H1 (cell line): ENCODE measurements at regions not wholly inside any gene's neighbourhood (a gene's known extent, or its start where the extent isn't known, plus 50 kb on each side); places are given as distances from the start of the nearest gene placed in this dataset.

Source experiments
- CTCF ChIA-PET: fragments of 300-600 bp; sonication (Branson Sonifier 250); formaldehyde crosslinking; loops from one replicate; lab custom pipeline; 2021; ENCODE audit not compliant: partially characterized antibody; lab: Charles Lee
- POLR2A ChIA-PET: fragments of 300-600 bp; sonication (Branson Sonifier 250); formaldehyde crosslinking; loops from one replicate; lab custom pipeline; 2021; ENCODE audit warnings: inconsistent platforms; ENCODE audit not compliant: partially characterized antibody; lab: Charles Lee
- DNase-seq, 2 experiments: peaks; one replicate each; pipeline versions ENCODE4 v3.0.0 to v3.0.0-alpha.2; 2010 to 2022; ENCODE audit warnings: low spot score in 2 of 2, low read depth in 1 of 2, mixed read lengths in 1 of 2
- FAIRE-seq: peaks from 2 replicates; lab custom pipeline; 2011; peaks lifted over from hg19 to GRCh38; lab: Jason Lieb, UNC
- H2AFZ ChIP-seq: 2 replicates; pipeline ENCODE4 v1.8.1; 2012; ENCODE audit warnings: low read length, inconsistent platforms
- H2AK5ac ChIP-seq: 2 replicates; pipeline ENCODE4 v1.6.1; 2013; ENCODE audit warnings: low read depth, low read length
- H2BK120ac ChIP-seq: replicated peaks from 2 replicates; pipeline ENCODE3; 2013; ENCODE audit warnings: low read depth, low read length, inconsistent platforms
- H2BK12ac ChIP-seq: 2 replicates; pipeline ENCODE4 v1.6.1; 2013; ENCODE audit warnings: low read depth, low read length
- H2BK15ac ChIP-seq: 2 replicates; pipeline ENCODE4 v1.6.1; 2013; ENCODE audit warnings: low read length
- H2BK20ac ChIP-seq: 2 replicates; pipeline ENCODE4 v1.6.1; 2013; ENCODE audit warnings: low read length
- H2BK5ac ChIP-seq: 2 replicates; pipeline ENCODE4 v1.6.1; 2013; ENCODE audit warnings: low read depth, low read length
- H3K14ac ChIP-seq: 2 replicates; pipeline ENCODE4 v1.6.1; 2013; ENCODE audit warnings: inconsistent platforms; ENCODE audit not compliant: insufficient read length
- H3K18ac ChIP-seq: 2 replicates; pipeline ENCODE4 v1.6.1; 2013; ENCODE audit warnings: low read length; ENCODE audit errors: extremely low read depth
- H3K23ac ChIP-seq: 2 replicates; pipeline ENCODE4 v1.6.1; 2013; ENCODE audit warnings: inconsistent platforms; ENCODE audit not compliant: insufficient read length
- H3K23me2 ChIP-seq: 2 replicates; pipeline ENCODE4 v1.6.1; 2013; ENCODE audit warnings: low read depth, low read length
- H3K27ac ChIP-seq: 2 replicates; pipeline ENCODE4 v1.6.1; 2011; ENCODE audit warnings: low read depth, low read length, inconsistent platforms
- H3K27me3 ChIP-seq, 4 experiments: replicated peaks in 1 of 4; 1 replicate in 1 of 4; 2 replicates in 3 of 4; pipeline versions ENCODE4 v1.6.1 to v1.8.1; 2011 to 2013; ENCODE audit warnings: low read length in 3 of 4, mild to moderate bottlenecking in 3 of 4, inconsistent platforms in 2 of 4, mixed read lengths in 2 of 4, moderate library complexity in 1 of 4; ENCODE audit not compliant: control insufficient read depth in 3 of 4, insufficient read depth in 3 of 4; ENCODE audit errors: extremely low read depth in 1 of 4
- H3K36me3 ChIP-seq, 4 experiments: 2 replicates each; pipeline versions ENCODE4 v1.6.1 to v1.8.1; 2011 to 2013; ENCODE audit warnings: mild to moderate bottlenecking in 4 of 4, low read length in 3 of 4, moderate library complexity in 2 of 4, control low read depth in 1 of 4, inconsistent platforms in 1 of 4; ENCODE audit not compliant: insufficient read depth in 4 of 4, control insufficient read depth in 2 of 4
- H3K4ac ChIP-seq: replicated peaks from 2 replicates; pipeline ENCODE3; 2013; ENCODE audit warnings: low read length, low read depth, mixed read lengths, inconsistent platforms; ENCODE audit not compliant: insufficient read length
- H3K4me1 ChIP-seq, 4 experiments: replicated peaks in 1 of 4; 1 replicate in 1 of 4; 2 replicates in 3 of 4; pipeline versions ENCODE4 v1.6.1 to v1.8.1; 2011 to 2013; ENCODE audit warnings: low read length in 3 of 4, inconsistent platforms in 2 of 4, mixed read lengths in 1 of 4; ENCODE audit not compliant: insufficient read depth in 4 of 4, control insufficient read depth in 3 of 4
- H3K4me2 ChIP-seq, 2 experiments: 2 replicates each; pipeline versions ENCODE4 v1.6.1 to v1.8.1; 2011 to 2013; ENCODE audit warnings: low read depth in 2 of 2, low read length in 2 of 2, control low read depth in 1 of 2, inconsistent platforms in 1 of 2, mild to moderate bottlenecking in 1 of 2; ENCODE audit not compliant: insufficient read depth in 1 of 2
- H3K4me3 ChIP-seq, 4 experiments: fragments of 200-600, 300-600 bp in 1 of 4; sonication (generic), shearing (Covaris generic), sonication (Bioruptor Twin) in 1 of 4; 2 replicates each; pipeline versions ENCODE4 v1.5.1 to v1.8.1; 2011 to 2016; ENCODE audit warnings: low read length in 4 of 4, low read depth in 3 of 4, control low read depth in 2 of 4, inconsistent platforms in 2 of 4, mild to moderate bottlenecking in 2 of 4, mixed read lengths in 1 of 4, moderate library complexity in 1 of 4; ENCODE audit not compliant: insufficient read depth in 2 of 4; ENCODE audit errors: extremely low read depth in 1 of 4
- H3K56ac ChIP-seq: replicated peaks from 2 replicates; pipeline ENCODE3; 2013; ENCODE audit warnings: low read depth, mild to moderate bottlenecking, mixed read lengths, low read length, inconsistent platforms; ENCODE audit not compliant: insufficient read length
- H3K79me1 ChIP-seq: 2 replicates; pipeline ENCODE4 v1.6.1; 2013; ENCODE audit warnings: low read depth, low read length, control low read depth
- H3K79me2 ChIP-seq, 2 experiments: 2 replicates each; pipeline versions ENCODE4 v1.6.1 to v1.8.1; 2012 to 2013; ENCODE audit warnings: low read length in 2 of 2, mild to moderate bottlenecking in 2 of 2, inconsistent platforms in 1 of 2; ENCODE audit not compliant: insufficient read depth in 2 of 2, control insufficient read depth in 1 of 2
- H3K9ac ChIP-seq, 4 experiments: replicated peaks in 1 of 4; 1 replicate in 1 of 4; 2 replicates in 3 of 4; pipeline versions ENCODE4 v1.6.1 to v1.8.1; 2011 to 2013; ENCODE audit warnings: low read depth in 3 of 4, low read length in 3 of 4, control low read depth in 2 of 4, mild to moderate bottlenecking in 2 of 4, moderate library complexity in 2 of 4, inconsistent platforms in 1 of 4; ENCODE audit errors: extremely low read depth in 1 of 4
- H3K9me3 ChIP-seq, 2 experiments: 2 replicates each; pipeline versions ENCODE4 v1.6.1 to v1.8.1; 2012 to 2013; ENCODE audit warnings: mild to moderate bottlenecking in 2 of 2, moderate library complexity in 2 of 2, control low read depth in 1 of 2, inconsistent platforms in 1 of 2, low read depth in 1 of 2, low read length in 1 of 2, mixed read lengths in 1 of 2; ENCODE audit not compliant: insufficient read depth in 2 of 2
- H4K20me1 ChIP-seq, 2 experiments: replicated peaks in 1 of 2; 2 replicates each; pipeline versions ENCODE3 to v1.8.1; 2011 to 2013; ENCODE audit warnings: inconsistent platforms in 2 of 2, low read length in 2 of 2, mild to moderate bottlenecking in 1 of 2; ENCODE audit not compliant: insufficient read depth in 2 of 2, control insufficient read depth in 1 of 2
- H4K5ac ChIP-seq: 2 replicates; pipeline ENCODE4 v1.6.1; 2013; ENCODE audit warnings: low read length, low read depth, mixed read lengths, inconsistent platforms; ENCODE audit not compliant: insufficient read length
- H4K8ac ChIP-seq: 2 replicates; pipeline ENCODE4 v1.8.0; 2013; ENCODE audit warnings: mild to moderate bottlenecking, moderate library complexity, low read length, inconsistent platforms; ENCODE audit not compliant: insufficient read depth; ENCODE audit errors: extremely low read depth
- H4K91ac ChIP-seq: replicated peaks from 2 replicates; pipeline ENCODE3; 2013; ENCODE audit warnings: low read length, mixed read lengths, inconsistent platforms; ENCODE audit not compliant: insufficient read length
- CBX8 ChIP-seq: fragments of 300-800, 300-1000 bp; sonication (generic); IDR thresholded peaks from 2 replicates; pipeline ENCODE4 v1.7.1; 2016; ENCODE audit warnings: low read depth, low read length, borderline replicate concordance
- CEBPB ChIP-seq: IDR thresholded peaks from 2 replicates; pipeline ENCODE4 v1.6.1; 2012; ENCODE audit warnings: low read depth, low read length
- GTF2F1 ChIP-seq: IDR thresholded peaks from 2 replicates; pipeline ENCODE4 v1.6.1; 2012; ENCODE audit warnings: low read depth, low read length, improper control_type of control experiment, borderline replicate concordance
- NANOG ChIP-seq: IDR thresholded peaks from 2 replicates; pipeline ENCODE4 v1.6.1; 2011; ENCODE audit warnings: low read length, low read depth, mild to moderate bottlenecking, inconsistent platforms; ENCODE audit not compliant: insufficient read depth, poor library complexity, severe bottlenecking
- PHF8 ChIP-seq: fragments of 200-600 bp; sonication (generic); conservative IDR thresholded peaks from 2 replicates; pipeline ENCODE4 v1.7.1; 2012; ENCODE audit warnings: low read depth, mild to moderate bottlenecking, inconsistent platforms, low read length, moderate library complexity
- POLR2AphosphoS5 ChIP-seq: IDR thresholded peaks from 2 replicates; pipeline ENCODE4 v1.6.1; 2011; ENCODE audit warnings: low read depth, low read length
- SUZ12 ChIP-seq: fragments of 200-600 bp; sonication (generic); IDR thresholded peaks from 2 replicates; pipeline ENCODE4 v1.6.1; 2012; ENCODE audit warnings: mild to moderate bottlenecking, inconsistent platforms, low read length, moderate library complexity, mixed read lengths
- TAF7 ChIP-seq: optimal IDR thresholded peaks from 2 replicates; pipeline ENCODE3; 2011; ENCODE audit warnings: low read depth, mild to moderate bottlenecking, inconsistent platforms, low read length, moderate library complexity, borderline replicate concordance
- WGBS, 2 experiments: shearing (Covaris generic) in 1 of 2; methylation state at CpG; one replicate each; pipeline versions ENCODE4 v1.1.6 to v1.1.7; 2013 to 2015; ENCODE audit warnings: low lambda C conversion rate in 2 of 2, mixed read lengths in 2 of 2, inconsistent platforms in 1 of 2, low coverage in 1 of 2, missing lambda C conversion rate in 1 of 2; ENCODE audit not compliant: insufficient replicate concordance in 2 of 2, insufficient coverage in 1 of 2, insufficient read length in 1 of 2; ENCODE audit errors: extremely low coverage in 1 of 2, missing lambda C conversion rate in 1 of 2; 5-methylcytosine and 5-hydroxymethylcytosine counted together
- TF ChIP-seq, protein P1 (sequence below): IDR thresholded peaks from 2 replicates; pipeline ENCODE4 v1.6.1; 2012; ENCODE audit warnings: low read length, inconsistent platforms
- TF ChIP-seq, protein P2 (sequence below), 3 experiments: IDR thresholded peaks; 1 replicate in 2 of 3; 2 replicates in 1 of 3; pipeline versions ENCODE4 v1.5.1 to v1.6.1; 2011; ENCODE audit warnings: low read length in 3 of 3, mild to moderate bottlenecking in 3 of 3, inconsistent platforms in 2 of 3, low read depth in 1 of 3, moderate library complexity in 1 of 3; ENCODE audit not compliant: insufficient read depth in 1 of 3; ENCODE audit errors: control extremely low read depth in 1 of 3

GRCh38 chr1:216937491-216937890 is 214.3 kb upstream of the ESRRG start:
- H4K5ac ChIP-seq: no peak overlapping the region
- DNase-seq (no peak), FAIRE-seq (peak; percentile 13)
- no peak overlapping the region for H3K4ac ChIP-seq
- no peak overlapping the region for H2BK12ac ChIP-seq
- no peak overlapping the region for H2BK120ac ChIP-seq
- H2AFZ ChIP-seq: no peak overlapping the region
- no peaks in the 10 kb centered on the region for H4K20me1 ChIP-seq
- H3K14ac ChIP-seq: no peak overlapping the region
- ChIA-PET POLR2A (interaction anchor here (0.6 kb wide), 1 partner anchor 11 kb away, joined by 3 read pairs; no protein-coding TSS in a partner anchor), CTCF (interaction anchor here (0.6 to 1.4 kb wide), 8 partner anchors 11 to 191 kb away, joined by 3 to 5 read pairs (median 4); no protein-coding TSS in a partner anchor)
- H3K9ac ChIP-seq: no peak overlapping the region
- H3K36me3 ChIP-seq: no peaks in the 10 kb centered on the region
- no peaks in the 10 kb centered on the region for H3K23me2 ChIP-seq
- H2BK20ac ChIP-seq: no peak overlapping the region
- H3K27ac ChIP-seq: no peak overlapping the region
- no peak overlapping the region for H4K8ac ChIP-seq
- 31% methylated on average over 1 of the region's 1 CpG; no CpG with 5 or more reads in 1 of the 2 experiments for WGBS, 2 experiments
- no peak overlapping the region for H3K4me2 ChIP-seq
- H3K4me3 ChIP-seq: no peak overlapping the region
- H3K4me1 ChIP-seq: peaks cover 0 to 10% (median 5%) of the 10 kb centered on the region in 4 experiments; a peak in 3 of 7 replicates
- H3K79me2 ChIP-seq: no peaks in the 10 kb centered on the region
- H3K18ac ChIP-seq: no peak overlapping the region; the same call in 1 of the 2 replicates
- no peaks in the 10 kb centered on the region for H3K9me3 ChIP-seq
- H3K56ac ChIP-seq: no peak overlapping the region
- no peak overlapping the region for H3K23ac ChIP-seq
- H4K91ac ChIP-seq: no peak overlapping the region
- H3K27me3 ChIP-seq: no peaks in the 10 kb centered on the region
- H2BK5ac ChIP-seq: no peak overlapping the region
- no peak overlapping the region for H2BK15ac ChIP-seq
- H3K79me1 ChIP-seq: no peaks in the 10 kb centered on the region
- H2AK5ac ChIP-seq: no peak overlapping the region
- TF ChIP-seq CEBPB: no peak
- TF ChIP-seq, protein P1, sequence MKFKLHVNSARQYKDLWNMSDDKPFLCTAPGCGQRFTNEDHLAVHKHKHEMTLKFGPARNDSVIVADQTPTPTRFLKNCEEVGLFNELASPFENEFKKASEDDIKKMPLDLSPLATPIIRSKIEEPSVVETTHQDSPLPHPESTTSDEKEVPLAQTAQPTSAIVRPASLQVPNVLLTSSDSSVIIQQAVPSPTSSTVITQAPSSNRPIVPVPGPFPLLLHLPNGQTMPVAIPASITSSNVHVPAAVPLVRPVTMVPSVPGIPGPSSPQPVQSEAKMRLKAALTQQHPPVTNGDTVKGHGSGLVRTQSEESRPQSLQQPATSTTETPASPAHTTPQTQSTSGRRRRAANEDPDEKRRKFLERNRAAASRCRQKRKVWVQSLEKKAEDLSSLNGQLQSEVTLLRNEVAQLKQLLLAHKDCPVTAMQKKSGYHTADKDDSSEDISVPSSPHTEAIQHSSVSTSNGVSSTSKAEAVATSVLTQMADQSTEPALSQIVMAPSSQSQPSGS: no peak
- no peak for TF ChIP-seq TAF7
- no peak for TF ChIP-seq CBX8
- no peak for TF ChIP-seq NANOG
- no peak for TF ChIP-seq GTF2F1
- TF ChIP-seq, protein P2, sequence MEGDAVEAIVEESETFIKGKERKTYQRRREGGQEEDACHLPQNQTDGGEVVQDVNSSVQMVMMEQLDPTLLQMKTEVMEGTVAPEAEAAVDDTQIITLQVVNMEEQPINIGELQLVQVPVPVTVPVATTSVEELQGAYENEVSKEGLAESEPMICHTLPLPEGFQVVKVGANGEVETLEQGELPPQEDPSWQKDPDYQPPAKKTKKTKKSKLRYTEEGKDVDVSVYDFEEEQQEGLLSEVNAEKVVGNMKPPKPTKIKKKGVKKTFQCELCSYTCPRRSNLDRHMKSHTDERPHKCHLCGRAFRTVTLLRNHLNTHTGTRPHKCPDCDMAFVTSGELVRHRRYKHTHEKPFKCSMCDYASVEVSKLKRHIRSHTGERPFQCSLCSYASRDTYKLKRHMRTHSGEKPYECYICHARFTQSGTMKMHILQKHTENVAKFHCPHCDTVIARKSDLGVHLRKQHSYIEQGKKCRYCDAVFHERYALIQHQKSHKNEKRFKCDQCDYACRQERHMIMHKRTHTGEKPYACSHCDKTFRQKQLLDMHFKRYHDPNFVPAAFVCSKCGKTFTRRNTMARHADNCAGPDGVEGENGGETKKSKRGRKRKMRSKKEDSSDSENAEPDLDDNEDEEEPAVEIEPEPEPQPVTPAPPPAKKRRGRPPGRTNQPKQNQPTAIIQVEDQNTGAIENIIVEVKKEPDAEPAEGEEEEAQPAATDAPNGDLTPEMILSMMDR (IDR thresholded peaks at IDR 0.05; ENCODE audit: control extremely low read depth in 1 of 3, insufficient read depth in 1 of 3, low read depth in 1 of 3, low read length in 3 of 3): no peak
- no peak for TF ChIP-seq SUZ12
- TF ChIP-seq PHF8: no peak
- no peak for TF ChIP-seq POLR2AphosphoS5
